OCI-LY7 (cell line): ENCODE measurements at regions not wholly inside any gene's neighbourhood (a gene's known extent, or its start where the extent isn't known, plus 50 kb on each side); places are given as distances from the start of the nearest gene placed in this dataset.

Experiments
- EZH2phosphoT487 ChIP-seq: fragments of 200-600 bp; sonication (generic); IDR thresholded peaks from 2 replicates; pipeline ENCODE4 v1.6.1; 2018; ENCODE audit warnings: low read depth, borderline replicate concordance, mild to moderate bottlenecking, mixed run types, antibody characterized with exemption, low read length, moderate library complexity, mixed read lengths
- TF ChIP-seq, protein P1 (sequence below): fragments of 200-600 bp; sonication (generic); conservative IDR thresholded peaks from 2 replicates; pipeline ENCODE4 v1.5.1; 2014; ENCODE audit warnings: mild to moderate bottlenecking, antibody characterized with exemption, low read length, moderate library complexity, mixed read lengths

DNA sequence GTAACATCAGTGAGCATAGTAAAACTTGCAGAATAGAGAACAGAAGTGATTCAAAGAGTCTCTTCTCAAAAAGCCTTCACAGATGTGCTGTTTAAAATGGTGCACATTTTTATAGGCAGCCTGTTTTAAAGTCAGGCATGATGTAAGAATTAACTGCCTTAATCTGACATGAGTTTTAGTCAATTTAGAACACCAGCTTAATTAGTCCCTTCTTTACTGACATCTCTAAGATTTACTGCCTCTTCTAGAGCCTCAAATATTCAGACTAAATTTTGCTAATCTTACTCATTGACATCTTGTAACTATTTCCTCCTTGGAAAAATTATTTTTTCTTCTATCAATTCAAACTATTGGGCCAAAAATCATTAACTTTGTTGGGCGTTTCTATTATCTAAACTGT is 782.5 kb downstream of the C12orf50 start:
- TF ChIP-seq, protein P1, sequence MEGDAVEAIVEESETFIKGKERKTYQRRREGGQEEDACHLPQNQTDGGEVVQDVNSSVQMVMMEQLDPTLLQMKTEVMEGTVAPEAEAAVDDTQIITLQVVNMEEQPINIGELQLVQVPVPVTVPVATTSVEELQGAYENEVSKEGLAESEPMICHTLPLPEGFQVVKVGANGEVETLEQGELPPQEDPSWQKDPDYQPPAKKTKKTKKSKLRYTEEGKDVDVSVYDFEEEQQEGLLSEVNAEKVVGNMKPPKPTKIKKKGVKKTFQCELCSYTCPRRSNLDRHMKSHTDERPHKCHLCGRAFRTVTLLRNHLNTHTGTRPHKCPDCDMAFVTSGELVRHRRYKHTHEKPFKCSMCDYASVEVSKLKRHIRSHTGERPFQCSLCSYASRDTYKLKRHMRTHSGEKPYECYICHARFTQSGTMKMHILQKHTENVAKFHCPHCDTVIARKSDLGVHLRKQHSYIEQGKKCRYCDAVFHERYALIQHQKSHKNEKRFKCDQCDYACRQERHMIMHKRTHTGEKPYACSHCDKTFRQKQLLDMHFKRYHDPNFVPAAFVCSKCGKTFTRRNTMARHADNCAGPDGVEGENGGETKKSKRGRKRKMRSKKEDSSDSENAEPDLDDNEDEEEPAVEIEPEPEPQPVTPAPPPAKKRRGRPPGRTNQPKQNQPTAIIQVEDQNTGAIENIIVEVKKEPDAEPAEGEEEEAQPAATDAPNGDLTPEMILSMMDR = no peak
- TF ChIP-seq EZH2phosphoT487 = no peak
